Sigmoid colon (tissue), 4 donors: ENCODE measurements at regions not wholly inside any gene's neighbourhood (a gene's known extent, or its start where the extent isn't known, plus 50 kb on each side); places are given as distances from the start of the nearest gene placed in this dataset.

Source experiments
- EP300 ChIP-seq, 4 donors: sonication (generic); formaldehyde crosslinking; IDR thresholded peaks; one replicate each; pipeline ENCODE4 v1.6.1; 2017; ENCODE audit warnings: antibody characterized with exemption in 4 of 4
- POLR2A ChIP-seq, 2 donors: fragments of 450-650 bp; IDR thresholded peaks; one replicate each; pipeline ENCODE4 v1.6.1; 2016; ENCODE audit warnings: antibody characterized with exemption in 2 of 2, mild to moderate bottlenecking in 2 of 2, moderate library complexity in 2 of 2
- POLR2AphosphoS5 ChIP-seq, 4 donors: sonication (generic); formaldehyde crosslinking; IDR thresholded peaks; one replicate each; pipeline ENCODE4 v1.6.1; 2017; ENCODE audit warnings: antibody characterized with exemption in 4 of 4
- TF ChIP-seq, protein P1 (sequence below), 4 experiments: fragments of 450-650 bp in 3 of 4; fragments of 200-600 bp in 1 of 4; IDR thresholded peaks; one replicate each; pipeline ENCODE4 v1.5.1; 2016 to 2019; ENCODE audit warnings: antibody characterized with exemption in 4 of 4, mild to moderate bottlenecking in 3 of 4, moderate library complexity in 2 of 4

DNA sequence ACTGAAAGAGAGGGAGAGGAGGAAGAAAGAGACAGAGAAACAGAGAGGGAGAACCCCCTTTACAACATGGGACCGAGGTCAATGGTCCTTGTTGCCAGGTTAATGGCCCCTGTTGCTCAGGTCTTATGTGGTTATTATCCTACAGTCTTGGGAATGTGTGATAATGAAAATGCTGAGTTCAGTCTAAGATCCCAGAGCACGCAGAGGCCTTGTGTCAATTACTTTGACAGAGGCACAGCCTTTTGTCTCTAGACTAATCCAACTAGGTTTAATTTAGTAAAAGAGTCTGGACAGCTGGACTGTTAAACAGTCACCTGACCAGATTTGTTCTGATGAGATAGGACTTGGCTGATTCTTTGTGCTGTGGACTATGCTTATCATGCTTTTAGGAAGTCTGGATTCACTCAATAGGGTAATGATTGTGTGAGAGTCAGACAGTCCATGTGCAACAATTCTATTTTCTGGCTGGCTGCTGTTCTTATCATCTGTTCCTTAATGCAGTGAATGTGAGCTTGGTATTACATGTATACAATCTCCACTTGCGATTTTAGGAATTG lies 157.4 kb upstream of the MAGI2 start:
- TF ChIP-seq, protein P1, sequence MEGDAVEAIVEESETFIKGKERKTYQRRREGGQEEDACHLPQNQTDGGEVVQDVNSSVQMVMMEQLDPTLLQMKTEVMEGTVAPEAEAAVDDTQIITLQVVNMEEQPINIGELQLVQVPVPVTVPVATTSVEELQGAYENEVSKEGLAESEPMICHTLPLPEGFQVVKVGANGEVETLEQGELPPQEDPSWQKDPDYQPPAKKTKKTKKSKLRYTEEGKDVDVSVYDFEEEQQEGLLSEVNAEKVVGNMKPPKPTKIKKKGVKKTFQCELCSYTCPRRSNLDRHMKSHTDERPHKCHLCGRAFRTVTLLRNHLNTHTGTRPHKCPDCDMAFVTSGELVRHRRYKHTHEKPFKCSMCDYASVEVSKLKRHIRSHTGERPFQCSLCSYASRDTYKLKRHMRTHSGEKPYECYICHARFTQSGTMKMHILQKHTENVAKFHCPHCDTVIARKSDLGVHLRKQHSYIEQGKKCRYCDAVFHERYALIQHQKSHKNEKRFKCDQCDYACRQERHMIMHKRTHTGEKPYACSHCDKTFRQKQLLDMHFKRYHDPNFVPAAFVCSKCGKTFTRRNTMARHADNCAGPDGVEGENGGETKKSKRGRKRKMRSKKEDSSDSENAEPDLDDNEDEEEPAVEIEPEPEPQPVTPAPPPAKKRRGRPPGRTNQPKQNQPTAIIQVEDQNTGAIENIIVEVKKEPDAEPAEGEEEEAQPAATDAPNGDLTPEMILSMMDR (IDR thresholded peaks at IDR 0.05): no peak
- TF ChIP-seq POLR2A (IDR thresholded peaks at IDR 0.05) (no peak), POLR2AphosphoS5 (IDR thresholded peaks at IDR 0.05) (no peak), EP300 (IDR thresholded peaks at IDR 0.05) (no peak)
